Glutamatergic neuron (in vitro differentiated cells): ENCODE measurements at regions not wholly inside any gene's neighbourhood (a gene's known extent, or its start where the extent isn't known, plus 50 kb on each side); places are given as distances from the start of the nearest gene placed in this dataset.

Source experiments
- DNase-seq: peaks from one replicate; pipeline ENCODE4 v3.0.0; 2022
- H3K27ac Mint-ChIP-seq: one replicate; pipeline ENCODE4 v1.8.0; 2020; ENCODE audit warnings: mild to moderate bottlenecking, mixed read lengths, inconsistent platforms; ENCODE audit not compliant: unreplicated experiment
- H3K27me3 Mint-ChIP-seq: one replicate; pipeline ENCODE4 v1.8.0; 2020; ENCODE audit warnings: mild to moderate bottlenecking, moderate library complexity, mixed read lengths, inconsistent platforms; ENCODE audit not compliant: unreplicated experiment
- H3K36me3 Mint-ChIP-seq: one replicate; pipeline ENCODE4 v1.8.0; 2020; ENCODE audit warnings: mild to moderate bottlenecking, mixed read lengths, inconsistent platforms; ENCODE audit not compliant: unreplicated experiment
- H3K4me1 Mint-ChIP-seq: one replicate; pipeline ENCODE4 v1.8.0; 2020; ENCODE audit warnings: mild to moderate bottlenecking, low read depth, mixed read lengths, inconsistent platforms; ENCODE audit not compliant: unreplicated experiment
- H3K4me3 Mint-ChIP-seq: one replicate; pipeline ENCODE4 v1.8.0; 2020; ENCODE audit warnings: mild to moderate bottlenecking, mixed read lengths, inconsistent platforms; ENCODE audit not compliant: unreplicated experiment
- H3K9me3 Mint-ChIP-seq: one replicate; pipeline ENCODE4 v1.8.0; 2020; ENCODE audit warnings: mild to moderate bottlenecking, moderate library complexity, mixed read lengths, inconsistent platforms; ENCODE audit not compliant: unreplicated experiment
- CTCF ChIP-seq: fragments of 200-600 bp; sonication (generic); IDR thresholded peaks from one replicate; pipeline ENCODE4 v1.5.0; 2021; ENCODE audit not compliant: partially characterized antibody, unreplicated experiment

- no peak for TF ChIP-seq CTCF
- H3K4me1 Mint-ChIP-seq = no peaks in the 10 kb centered on the region
- no peaks in the 10 kb centered on the region for H3K27me3 Mint-ChIP-seq
- H3K27ac Mint-ChIP-seq = no peak overlapping the region
- no peak overlapping the region for H3K4me3 Mint-ChIP-seq
- DNase-seq = no peak
- H3K9me3 Mint-ChIP-seq = no peaks in the 10 kb centered on the region
- H3K36me3 Mint-ChIP-seq = no peaks in the 10 kb centered on the region
Observed at GRCh38 chr2:181252262-181253148, 204.7 kb upstream of the ITGA4 start.

- Mint-ChIP-seq H3K4me3 (no peak overlapping the region), H3K4me1 (peaks cover 6% of the 10 kb centered on the region), H3K36me3 (no peaks in the 10 kb centered on the region), H3K27me3 (no peaks in the 10 kb centered on the region), H3K27ac (no peak overlapping the region), H3K9me3 (no peaks in the 10 kb centered on the region)
- TF ChIP-seq CTCF = no peak
- no peak for DNase-seq
Observed at GRCh38 chr2:181253438-181253837, 203.7 kb upstream of the ITGA4 start.

- DNase-seq = no peak
Observed at GRCh38 chr2:181255651-181256050, 201.5 kb upstream of the ITGA4 start.

GRCh38 chr2:181258720-181259119 lies 198.5 kb upstream of the ITGA4 start:
- H3K27me3 Mint-ChIP-seq = peaks cover 1% of the 10 kb centered on the region
- peaks cover 13% of the 10 kb centered on the region for H3K4me1 Mint-ChIP-seq
- DNase-seq = no peak
- no peaks in the 10 kb centered on the region for H3K9me3 Mint-ChIP-seq
- H3K27ac Mint-ChIP-seq = no peak overlapping the region
- no peaks in the 10 kb centered on the region for H3K36me3 Mint-ChIP-seq
- H3K4me3 Mint-ChIP-seq = no peak overlapping the region
- no peak for TF ChIP-seq CTCF

More at GRCh38 chr2:181255651-181256050, 201.5 kb upstream of the ITGA4 start:
- H3K36me3 Mint-ChIP-seq = no peaks in the 10 kb centered on the region
- no peaks in the 10 kb centered on the region for H3K27me3 Mint-ChIP-seq
- no peak overlapping the region for H3K27ac Mint-ChIP-seq
- H3K9me3 Mint-ChIP-seq = no peaks in the 10 kb centered on the region
- H3K4me1 Mint-ChIP-seq = peaks cover 13% of the 10 kb centered on the region
- no peak for TF ChIP-seq CTCF
- no peak overlapping the region for H3K4me3 Mint-ChIP-seq

- H3K27ac Mint-ChIP-seq = no peak overlapping the region
Observed at GRCh38 chr2:181262782-181263181, 194.4 kb upstream of the ITGA4 start.

More at GRCh38 chr2:181262782-181263181, 194.4 kb upstream of the ITGA4 start:
- no peak for DNase-seq
- no peaks in the 10 kb centered on the region for H3K9me3 Mint-ChIP-seq
- peaks cover 12% of the 10 kb centered on the region for H3K4me1 Mint-ChIP-seq
- H3K27me3 Mint-ChIP-seq = peaks cover 1% of the 10 kb centered on the region
- no peak overlapping the region for H3K4me3 Mint-ChIP-seq
- no peak for TF ChIP-seq CTCF
- H3K36me3 Mint-ChIP-seq = no peaks in the 10 kb centered on the region
